AG04449 (cell line): ENCODE measurements at regions not wholly inside any gene's neighbourhood (a gene's known extent, or its start where the extent isn't known, plus 50 kb on each side); places are given as distances from the start of the nearest gene placed in this dataset.

Experiments
- CTCF ChIA-PET: fragments of 350-600 bp; formaldehyde crosslinking; extraction: SDS; loops from one replicate; lab custom pipeline; 2021; ENCODE audit warnings: antibody characterized with exemption; lab: Yijun Ruan, JAX
- POLR2A ChIA-PET: fragments of 400-600, 350-600 bp; formaldehyde crosslinking; extraction: SDS; loops from one replicate; lab custom pipeline; 2020; ENCODE audit warnings: antibody characterized with exemption, inconsistent platforms; lab: Yijun Ruan, JAX
- DNase-seq: peaks from one replicate; pipeline ENCODE4 v3.0.0-alpha.2; 2010; ENCODE audit warnings: low read depth, low spot score
- H3K4me3 ChIP-seq: 2 replicates; pipeline ENCODE4 v1.5.1; 2011; ENCODE audit warnings: low read depth, mild to moderate bottlenecking, control low read depth, low read length
- CTCF ChIP-seq: IDR thresholded peaks from one replicate; pipeline ENCODE4 v1.5.1; 2011; ENCODE audit warnings: mild to moderate bottlenecking, moderate library complexity, low read length, control low read depth, inconsistent platforms; ENCODE audit not compliant: insufficient read depth; ENCODE audit errors: missing control alignments

DNA sequence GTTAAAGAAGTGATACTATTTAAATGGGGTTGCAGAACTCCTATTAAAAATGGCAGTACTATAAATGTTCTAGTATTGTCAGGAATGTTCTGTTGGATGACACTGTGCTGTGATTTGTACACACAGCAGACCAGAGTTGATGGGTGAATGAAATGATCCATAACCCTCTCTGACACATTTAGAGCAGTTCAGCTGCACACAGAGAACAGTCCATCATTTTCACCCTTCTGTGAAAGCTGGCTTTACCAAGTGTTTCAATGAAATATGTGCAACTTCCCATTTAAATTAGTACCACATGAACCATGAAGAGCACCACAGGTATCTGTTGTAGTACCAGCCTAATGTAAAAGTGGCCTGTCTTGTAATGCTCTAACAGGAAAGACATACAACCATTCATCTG, 981.4 kb downstream of the TMEM182 start:
- POLR2A ChIA-PET = no interaction called here
- DNase-seq = no peak
- TF ChIP-seq CTCF = no peak
- H3K4me3 ChIP-seq = no peak overlapping the region
- CTCF ChIA-PET = no interaction called here

DNA sequence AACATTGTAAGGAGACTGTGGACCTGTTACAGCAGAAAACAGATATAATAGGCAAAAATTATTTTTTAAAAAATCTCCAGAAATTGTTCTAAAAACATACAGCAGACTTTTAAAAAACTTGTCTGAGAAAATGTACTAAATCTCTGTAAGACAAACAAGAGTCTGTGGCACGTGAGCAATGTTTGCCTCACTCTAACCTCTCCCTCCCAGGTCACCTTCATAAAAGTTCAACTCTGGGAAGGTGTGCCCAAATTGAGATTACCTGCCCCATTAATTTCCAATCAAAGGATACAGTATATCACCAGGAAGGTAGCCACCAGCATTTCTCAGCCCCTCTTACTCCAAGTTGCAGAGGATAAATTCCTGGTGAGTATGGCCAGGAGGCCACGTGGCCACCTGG, 992.7 kb downstream of the TMEM182 start:
- POLR2A ChIA-PET = no interaction called here
- CTCF ChIA-PET = no interaction called here
- no peak for DNase-seq
- TF ChIP-seq CTCF = no peak
- no peak overlapping the region for H3K4me3 ChIP-seq

- TF ChIP-seq CTCF = no peak
- CTCF ChIA-PET = no interaction called here
These were observed 1012.1 kb downstream of the TMEM182 start for GRCh38 chr2:103773884-103774283.

GRCh38 chr2:103780088-103780702, 1018.4 kb downstream of the TMEM182 start:
- ChIA-PET POLR2A (no interaction called here), CTCF (no interaction called here)
- no peak overlapping the region for H3K4me3 ChIP-seq
- no peak for DNase-seq
- no peak for TF ChIP-seq CTCF

More at GRCh38 chr2:103773884-103774283, 1012.1 kb downstream of the TMEM182 start:
- no peak overlapping the region for H3K4me3 ChIP-seq
- POLR2A ChIA-PET = no interaction called here
- DNase-seq = no peak

GRCh38 chr2:103781313-103781712, 1019.5 kb downstream of the TMEM182 start:
- TF ChIP-seq CTCF = no peak
- DNase-seq = no peak
- CTCF ChIA-PET = no interaction called here
- no peak overlapping the region for H3K4me3 ChIP-seq
- POLR2A ChIA-PET = no interaction called here

DNA sequence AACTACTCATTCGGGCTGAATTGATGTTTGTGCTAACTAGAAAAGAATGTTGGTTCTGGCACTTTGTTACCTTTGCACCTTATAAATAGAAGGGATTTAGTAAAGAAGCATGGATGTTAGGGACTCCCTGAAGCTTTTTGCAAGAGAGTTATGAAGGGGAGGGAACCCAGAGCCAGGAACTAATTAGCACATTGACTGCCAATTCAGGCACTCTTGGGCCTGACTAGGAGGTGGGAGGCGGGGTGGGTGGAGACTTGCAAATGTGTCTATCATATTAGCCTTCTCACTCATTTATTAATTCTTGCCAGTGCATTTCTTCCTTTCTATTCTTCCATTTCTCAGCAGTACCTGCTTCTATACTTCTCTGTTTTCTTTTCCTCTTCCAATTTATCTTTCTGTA, 1022.4 kb downstream of the TMEM182 start:
- TF ChIP-seq CTCF = no peak
- ChIA-PET POLR2A (no interaction called here), CTCF (no interaction called here)
- H3K4me3 ChIP-seq = no peak overlapping the region
- no peak for DNase-seq
